HG03045 (cell line): ENCODE measurements at regions not wholly inside any gene's neighbourhood (a gene's known extent, or its start where the extent isn't known, plus 50 kb on each side); places are given as distances from the start of the nearest gene placed in this dataset.
"Not testable (repeated sequence)": the region's sequence is repeated elsewhere in the genome, so short reads cannot be mapped to it uniquely, and the experiment has no call there.

Experiments used
- ATAC-seq: cut with Tn5 transposase; IDR thresholded peaks from one replicate; pipeline ENCODE4 v1.9.1; 2021; ENCODE audit warnings: mild to moderate bottlenecking, moderate library complexity; ENCODE audit not compliant: unreplicated experiment

GRCh38 chr10:60479305-60480020, 89.8 kb upstream of the ANK3 start:
- no peak for ATAC-seq

GRCh38 chr10:60476451-60476850, 86.8 kb upstream of the ANK3 start:
- ATAC-seq, result no peak

- no peak for ATAC-seq
Measured at GRCh38 chr10:60473557-60473956, 83.9 kb upstream of the ANK3 start.

GRCh38 chr10:60470091-60470490, 80.4 kb upstream of the ANK3 start:
- ATAC-seq, result no peak

GRCh38 chr10:60469147-60469546, 79.5 kb upstream of the ANK3 start:
- not testable (repeated sequence) for ATAC-seq

- no peak for ATAC-seq
Measured at GRCh38 chr10:60467202-60467546, 77.5 kb upstream of the ANK3 start.

- no peak for ATAC-seq
Measured at GRCh38 chr10:60466267-60467201, 76.9 kb upstream of the ANK3 start.

- ATAC-seq, result no peak
Measured at GRCh38 chr10:60465801-60466200, 76.1 kb upstream of the ANK3 start.

- no peak for ATAC-seq
Measured at GRCh38 chr10:60464659-60465058, 75.0 kb upstream of the ANK3 start.

GRCh38 chr10:60463746-60464145, 74.1 kb upstream of the ANK3 start:
- ATAC-seq, result no peak

GRCh38 chr10:60461688-60462087, 72.0 kb upstream of the ANK3 start:
- no peak for ATAC-seq

GRCh38 chr10:60459701-60460457, 70.2 kb upstream of the ANK3 start:
- no peak for ATAC-seq

- ATAC-seq, result no peak
Measured at GRCh38 chr10:60456053-60456452, 66.4 kb upstream of the ANK3 start.

GRCh38 chr10:60454336-60454735, 64.7 kb upstream of the ANK3 start:
- ATAC-seq, result no peak

GRCh38 chr10:60453036-60453435, 63.4 kb upstream of the ANK3 start:
- no peak for ATAC-seq

GRCh38 chr10:60450291-60450690, 60.6 kb upstream of the ANK3 start:
- ATAC-seq, result no peak

GRCh38 chr10:60448246-60448645, 58.6 kb upstream of the ANK3 start:
- ATAC-seq, result no peak

- no peak for ATAC-seq
Measured at GRCh38 chr10:60446851-60447250, 57.2 kb upstream of the ANK3 start.

GRCh38 chr10:60446070-60446833, 56.6 kb upstream of the ANK3 start:
- no peak for ATAC-seq

GRCh38 chr10:60444494-60445064, 54.9 kb upstream of the ANK3 start:
- ATAC-seq, result no peak
